HEK293T (cell line): ENCODE measurements at regions not wholly inside any gene's neighbourhood (a gene's known extent, or its start where the extent isn't known, plus 50 kb on each side); places are given as distances from the start of the nearest gene placed in this dataset.

Experiments used
- ELF4 ChIP-seq: fragments of 450-650 bp; IDR thresholded peaks from 2 replicates; pipeline ENCODE4 v1.6.1; 2017; ENCODE audit warnings: antibody characterized with exemption
- FOXM1 ChIP-seq: fragments of 450-650 bp; IDR thresholded peaks from 2 replicates; pipeline ENCODE4 v1.6.1; 2017; ENCODE audit warnings: mild to moderate bottlenecking, borderline replicate concordance

GRCh38 chr5:125327676-125328075 lies 581.2 kb upstream of the ZNF608 start:
- TF ChIP-seq ELF4, result no peak
- no peak for TF ChIP-seq FOXM1
